ENCODE measurements at regions not wholly inside any gene's neighbourhood (a gene's known extent, or its start where the extent isn't known, plus 50 kb on each side); places are given as distances from the start of the nearest gene placed in this dataset.

DNA sequence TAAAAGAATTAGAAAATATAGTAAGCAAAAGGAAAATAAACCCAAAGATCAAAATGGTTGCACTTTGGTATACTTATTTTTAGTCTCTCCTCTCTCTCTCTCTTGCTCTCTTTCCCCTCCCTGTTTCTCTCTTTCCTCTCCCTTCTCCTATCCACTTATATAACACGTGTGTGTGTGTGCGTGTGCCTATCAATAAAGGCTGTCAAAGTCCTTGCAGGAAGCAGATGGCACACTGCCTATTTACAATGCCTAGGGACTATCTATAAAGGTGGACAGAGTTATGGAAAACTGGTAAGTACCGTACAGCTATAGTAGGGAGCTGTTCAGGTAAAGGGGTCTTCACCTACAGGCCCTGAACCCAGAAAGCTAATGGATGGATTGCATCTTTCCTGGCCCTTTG is 161.6 kb downstream of the SQOR start:
- Histone ChIP-seq H3K36me3 (no peaks in the 10 kb centered on the region), H3K27me3 (ENCODE audit: insufficient read depth, low read depth, severe bottlenecking) (no peaks in the 10 kb centered on the region), H3K27ac (no peak overlapping the region), H3K9me3 (ENCODE audit: severe bottlenecking) (no peaks in the 10 kb centered on the region), H3K4me3 (ENCODE audit: low read depth, low read length) (no peak overlapping the region)
- TF ChIP-seq, protein P1, sequence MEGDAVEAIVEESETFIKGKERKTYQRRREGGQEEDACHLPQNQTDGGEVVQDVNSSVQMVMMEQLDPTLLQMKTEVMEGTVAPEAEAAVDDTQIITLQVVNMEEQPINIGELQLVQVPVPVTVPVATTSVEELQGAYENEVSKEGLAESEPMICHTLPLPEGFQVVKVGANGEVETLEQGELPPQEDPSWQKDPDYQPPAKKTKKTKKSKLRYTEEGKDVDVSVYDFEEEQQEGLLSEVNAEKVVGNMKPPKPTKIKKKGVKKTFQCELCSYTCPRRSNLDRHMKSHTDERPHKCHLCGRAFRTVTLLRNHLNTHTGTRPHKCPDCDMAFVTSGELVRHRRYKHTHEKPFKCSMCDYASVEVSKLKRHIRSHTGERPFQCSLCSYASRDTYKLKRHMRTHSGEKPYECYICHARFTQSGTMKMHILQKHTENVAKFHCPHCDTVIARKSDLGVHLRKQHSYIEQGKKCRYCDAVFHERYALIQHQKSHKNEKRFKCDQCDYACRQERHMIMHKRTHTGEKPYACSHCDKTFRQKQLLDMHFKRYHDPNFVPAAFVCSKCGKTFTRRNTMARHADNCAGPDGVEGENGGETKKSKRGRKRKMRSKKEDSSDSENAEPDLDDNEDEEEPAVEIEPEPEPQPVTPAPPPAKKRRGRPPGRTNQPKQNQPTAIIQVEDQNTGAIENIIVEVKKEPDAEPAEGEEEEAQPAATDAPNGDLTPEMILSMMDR (IDR thresholded peaks at IDR 0.05; ENCODE audit: low read depth, low read length) = no peak
- DNase-seq = no peak

- TF ChIP-seq, protein P1 (IDR thresholded peaks at IDR 0.05; ENCODE audit: low read depth, low read length) = no peak
- Histone ChIP-seq H3K4me3 (ENCODE audit: low read depth, low read length) (no peak overlapping the region), H3K27ac (no peak overlapping the region), H3K27me3 (ENCODE audit: insufficient read depth, low read depth, severe bottlenecking) (no peaks in the 10 kb centered on the region), H3K9me3 (ENCODE audit: severe bottlenecking) (no peaks in the 10 kb centered on the region), H3K36me3 (no peaks in the 10 kb centered on the region)
- DNase-seq = no peak
Measured at GRCh38 chr15:45799508-45799907, 164.7 kb downstream of the SQOR start.

- no peak overlapping the region for H3K4me3 ChIP-seq (ENCODE audit: low read depth, low read length)
- TF ChIP-seq, protein P1 (IDR thresholded peaks at IDR 0.05; ENCODE audit: low read depth, low read length) = no peak
- no peak for DNase-seq
Measured at GRCh38 chr15:45801543-45801942, 166.7 kb downstream of the SQOR start.

GRCh38 chr15:45802140-45802539 is 167.3 kb downstream of the SQOR start:
- DNase-seq = no peak
- H3K27ac ChIP-seq = no peak overlapping the region

More at GRCh38 chr15:45801543-45801942, 166.7 kb downstream of the SQOR start:
- no peaks in the 10 kb centered on the region for H3K9me3 ChIP-seq (ENCODE audit: severe bottlenecking)
- no peak overlapping the region for H3K27ac ChIP-seq
- no peaks in the 10 kb centered on the region for H3K36me3 ChIP-seq
- no peaks in the 10 kb centered on the region for H3K27me3 ChIP-seq (ENCODE audit: insufficient read depth, low read depth, severe bottlenecking)

DNA sequence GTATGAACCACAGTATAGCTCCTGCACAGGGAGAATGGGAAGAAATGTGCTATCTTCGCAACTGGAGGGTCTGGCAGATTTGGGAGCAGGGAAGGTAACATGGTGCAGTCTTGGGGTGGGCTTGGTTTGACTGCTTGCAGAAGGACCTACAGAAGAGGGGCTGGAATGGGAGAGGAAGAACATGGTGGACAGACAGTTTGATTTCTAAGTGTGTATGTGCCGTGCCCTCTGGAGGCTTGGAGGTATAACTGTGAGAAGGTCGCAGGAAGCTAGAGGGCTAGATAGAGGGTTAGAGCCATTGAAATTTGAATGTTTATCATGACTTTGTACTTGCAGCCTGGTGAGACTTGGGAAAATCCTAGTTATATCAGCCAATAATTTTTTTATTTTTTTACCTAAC is 169.2 kb downstream of the SQOR start:
- no peaks in the 10 kb centered on the region for H3K27me3 ChIP-seq (ENCODE audit: insufficient read depth, low read depth, severe bottlenecking)
- no peak overlapping the region for H3K4me3 ChIP-seq (ENCODE audit: low read depth, low read length)
- H3K27ac ChIP-seq = no peak overlapping the region
- H3K36me3 ChIP-seq = no peaks in the 10 kb centered on the region
- no peaks in the 10 kb centered on the region for H3K9me3 ChIP-seq (ENCODE audit: severe bottlenecking)
- TF ChIP-seq, protein P1 (IDR thresholded peaks at IDR 0.05; ENCODE audit: low read depth, low read length) = no peak
- no peak for DNase-seq

More at GRCh38 chr15:45802140-45802539, 167.3 kb downstream of the SQOR start:
- Histone ChIP-seq H3K27me3 (ENCODE audit: insufficient read depth, low read depth, severe bottlenecking) (no peaks in the 10 kb centered on the region), H3K9me3 (ENCODE audit: severe bottlenecking) (no peaks in the 10 kb centered on the region), H3K4me3 (ENCODE audit: low read depth, low read length) (no peak overlapping the region), H3K36me3 (no peaks in the 10 kb centered on the region)
- TF ChIP-seq, protein P1 (IDR thresholded peaks at IDR 0.05; ENCODE audit: low read depth, low read length) = no peak

DNA sequence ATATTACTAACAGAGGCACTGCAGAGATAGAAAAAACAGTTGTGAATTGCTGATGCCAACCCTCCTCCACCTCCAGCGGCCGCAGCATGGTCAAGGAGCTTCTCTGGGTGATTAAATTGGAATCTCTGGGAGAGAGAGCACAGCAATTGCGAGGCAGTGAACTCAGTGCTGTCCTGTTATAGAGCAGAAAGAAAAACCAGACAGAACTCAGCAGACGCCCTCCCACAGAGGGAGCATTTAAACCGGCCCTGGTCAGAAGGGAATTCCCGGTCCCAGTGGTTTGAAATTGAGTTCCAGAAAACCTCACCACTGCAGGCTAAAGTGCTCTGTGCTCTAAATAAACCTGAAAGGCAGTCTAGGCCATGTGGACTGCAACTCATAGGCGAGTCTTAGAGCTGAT is 175.4 kb downstream of the SQOR start:
- TF ChIP-seq, protein P1 (IDR thresholded peaks at IDR 0.05; ENCODE audit: low read depth, low read length) = no peak
- H3K27me3 ChIP-seq (ENCODE audit: insufficient read depth, low read depth, severe bottlenecking) = no peaks in the 10 kb centered on the region
- no peak for DNase-seq
- H3K9me3 ChIP-seq (ENCODE audit: severe bottlenecking) = peaks cover 3% of the 10 kb centered on the region
- no peak overlapping the region for H3K4me3 ChIP-seq (ENCODE audit: low read depth, low read length)
- H3K36me3 ChIP-seq = no peaks in the 10 kb centered on the region
- H3K27ac ChIP-seq = no peak overlapping the region

All from WERI-Rb-1 (cell line).